ENCODE measurements at regions not wholly inside any gene's neighbourhood (a gene's known extent, or its start where the extent isn't known, plus 50 kb on each side); places are given as distances from the start of the nearest gene placed in this dataset.
"Not testable (repeated sequence)": the region's sequence is repeated elsewhere in the genome, so short reads cannot be mapped to it uniquely, and the experiment has no call there.

GRCh38 chr7:91459539-91459938 lies 195.3 kb downstream of the FZD1 start:
- DNase-seq (ENCODE audit: low spot score), result no peak

GRCh38 chr7:91462316-91462715 lies 198.1 kb downstream of the FZD1 start:
- DNase-seq (ENCODE audit: low spot score), result no peak

GRCh38 chr7:91463330-91463729 lies 199.1 kb downstream of the FZD1 start:
- no peak for DNase-seq (ENCODE audit: low spot score)

- DNase-seq (ENCODE audit: low spot score), result no peak
Observed at GRCh38 chr7:91465595-91466061, 201.4 kb downstream of the FZD1 start.

- DNase-seq (ENCODE audit: low spot score), result no peak
Observed at GRCh38 chr7:91468256-91468655, 204.0 kb downstream of the FZD1 start.

- no peak for DNase-seq (ENCODE audit: low spot score)
Observed at GRCh38 chr7:91473619-91474018, 209.4 kb downstream of the FZD1 start.

GRCh38 chr7:91474074-91474473 lies 209.8 kb downstream of the FZD1 start:
- no peak for DNase-seq (ENCODE audit: low spot score)

GRCh38 chr7:91480470-91480869 lies 216.2 kb downstream of the FZD1 start:
- not testable (repeated sequence) for DNase-seq (ENCODE audit: low spot score)

- no peak for DNase-seq (ENCODE audit: low spot score)
Observed at GRCh38 chr7:91491868-91492267, 227.6 kb downstream of the FZD1 start.

- DNase-seq (ENCODE audit: low spot score), result no peak
Observed at GRCh38 chr7:91492317-91492716, 228.1 kb downstream of the FZD1 start.

GRCh38 chr7:91492773-91493172 lies 228.5 kb downstream of the FZD1 start:
- DNase-seq (ENCODE audit: low spot score), result no peak

- no peak for DNase-seq (ENCODE audit: low spot score)
Observed at GRCh38 chr7:91494450-91494849, 230.2 kb downstream of the FZD1 start.

GRCh38 chr7:91496251-91496820 lies 232.1 kb downstream of the FZD1 start:
- no peak for DNase-seq (ENCODE audit: low spot score)

- not testable (repeated sequence) for DNase-seq (ENCODE audit: low spot score)
Observed at GRCh38 chr7:91497277-91497676, 233.0 kb downstream of the FZD1 start.

- no peak for DNase-seq (ENCODE audit: low spot score)
Observed at GRCh38 chr7:91503934-91504555, 239.8 kb downstream of the FZD1 start.

GRCh38 chr7:91504919-91505318 lies 240.7 kb downstream of the FZD1 start:
- no peak for DNase-seq (ENCODE audit: low spot score)

- DNase-seq (ENCODE audit: low spot score), result not testable (repeated sequence)
Observed at GRCh38 chr7:91506966-91507365, 242.7 kb downstream of the FZD1 start.

- DNase-seq (ENCODE audit: low spot score), result not testable (repeated sequence)
Observed at GRCh38 chr7:91511861-91512260, 247.6 kb downstream of the FZD1 start.

GRCh38 chr7:91512958-91513357 lies 248.7 kb downstream of the FZD1 start:
- no peak for DNase-seq (ENCODE audit: low spot score)

GRCh38 chr7:91514591-91514990 lies 250.4 kb downstream of the FZD1 start:
- no peak for DNase-seq (ENCODE audit: low spot score)

GRCh38 chr7:91515961-91516360 lies 251.7 kb downstream of the FZD1 start:
- DNase-seq (ENCODE audit: low spot score), result no peak

GRCh38 chr7:91517201-91517785 lies 253.1 kb downstream of the FZD1 start:
- no peak for DNase-seq (ENCODE audit: low spot score)

- no peak for DNase-seq (ENCODE audit: low spot score)
Observed at GRCh38 chr7:91518058-91518457, 253.8 kb downstream of the FZD1 start.

Data from putamen (tissue), 1 donor.